HG02610 (cell line): ENCODE measurements at regions not wholly inside any gene's neighbourhood (a gene's known extent, or its start where the extent isn't known, plus 50 kb on each side); places are given as distances from the start of the nearest gene placed in this dataset.
"Not testable (repeated sequence)": the region's sequence is repeated elsewhere in the genome, so short reads cannot be mapped to it uniquely, and the experiment has no call there.

ENCODE experiments used
- ATAC-seq: cut with Tn5 transposase; IDR thresholded peaks from one replicate; pipeline ENCODE4 v1.9.1; 2021; ENCODE audit warnings: mild to moderate bottlenecking, moderate library complexity; ENCODE audit not compliant: unreplicated experiment

- no peak for ATAC-seq
These were observed 178.0 kb downstream of the FOXG1 start for GRCh38 chr14:28944605-28945004.

GRCh38 chr14:28946267-28946666, 179.7 kb downstream of the FOXG1 start:
- no peak for ATAC-seq

DNA sequence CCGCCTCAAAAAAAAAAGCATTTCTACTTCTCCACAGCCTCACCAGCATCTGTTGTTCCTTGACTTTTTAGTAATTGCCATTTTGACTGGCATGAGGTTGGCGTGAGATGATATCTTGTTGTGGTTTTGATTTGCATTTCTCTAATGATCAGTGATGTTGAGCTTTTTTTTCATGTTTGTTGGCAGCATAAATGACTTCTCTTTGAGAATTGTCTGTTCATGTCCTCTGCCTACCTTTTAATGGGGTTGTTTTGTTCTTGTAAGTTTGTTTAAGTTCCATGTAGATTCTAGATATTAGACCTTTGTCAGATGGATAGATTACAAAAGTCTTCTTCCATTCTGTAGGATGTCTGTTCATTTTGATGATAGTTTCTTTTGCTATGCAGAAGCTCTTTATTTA, 182.9 kb downstream of the FOXG1 start:
- no peak for ATAC-seq

- ATAC-seq = no peak
These were observed 185.6 kb downstream of the FOXG1 start for GRCh38 chr14:28952161-28952560.

DNA sequence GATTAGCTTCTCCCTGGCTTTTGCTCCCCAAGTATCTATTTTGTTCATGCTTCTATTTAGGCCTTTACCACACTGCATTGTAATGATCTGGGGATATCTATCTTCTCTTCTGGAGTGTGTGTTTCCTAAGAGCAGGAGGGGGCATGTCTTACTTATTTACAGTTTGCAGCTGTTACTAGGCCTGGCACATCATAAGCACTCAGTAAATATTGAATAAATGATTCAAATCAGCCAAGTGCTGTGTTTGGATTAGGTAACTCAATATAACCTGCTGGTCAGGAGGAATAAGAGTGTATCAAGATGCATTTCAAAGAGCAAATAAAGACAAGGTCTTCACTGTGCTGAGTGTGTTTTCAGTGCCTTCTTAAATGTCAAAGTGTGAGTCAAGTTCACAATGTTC, 186.1 kb downstream of the FOXG1 start:
- ATAC-seq = no peak

GRCh38 chr14:28953973-28954372, 187.4 kb downstream of the FOXG1 start:
- no peak for ATAC-seq

- no peak for ATAC-seq
These were observed 200.0 kb downstream of the FOXG1 start for GRCh38 chr14:28966416-28967233.

- no peak for ATAC-seq
These were observed 208.5 kb downstream of the FOXG1 start for GRCh38 chr14:28975084-28975483.

DNA sequence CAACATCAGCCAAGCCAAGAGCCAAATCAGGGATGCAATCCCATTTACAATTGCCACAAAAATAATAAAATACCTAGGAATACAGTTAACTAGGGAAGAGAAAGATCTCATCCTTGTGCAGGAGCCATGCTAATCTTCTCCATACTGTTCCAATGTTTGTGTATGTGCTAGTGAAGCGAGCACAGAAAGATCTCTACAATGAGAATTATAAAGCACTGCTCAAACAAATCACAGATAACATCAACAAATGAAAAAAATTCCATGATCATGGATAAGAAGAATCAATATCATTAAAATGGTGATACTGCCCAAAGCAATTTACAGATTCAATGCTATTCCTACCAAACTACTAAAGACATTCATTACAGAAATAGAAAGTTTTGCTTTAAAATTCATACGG, 215.6 kb downstream of the FOXG1 start:
- ATAC-seq = no peak

DNA sequence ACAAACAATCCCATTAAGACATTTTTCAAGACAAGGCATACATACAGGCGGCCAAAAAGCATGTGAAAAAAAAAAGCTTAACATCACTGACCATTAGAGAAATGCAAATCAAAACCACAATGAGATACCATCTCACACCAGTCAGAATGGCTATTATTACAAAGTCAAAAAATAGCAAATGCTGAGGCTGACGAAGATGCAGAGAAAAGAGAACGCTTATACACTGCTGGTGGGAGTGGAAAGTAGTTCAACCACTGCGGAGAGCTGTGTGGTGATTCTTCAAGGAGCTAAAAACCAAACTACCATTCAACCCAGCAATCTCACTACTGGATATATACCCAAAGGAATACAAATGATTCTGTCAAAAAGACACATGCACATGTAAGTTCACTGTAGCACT, 216.7 kb downstream of the FOXG1 start:
- ATAC-seq = no peak

DNA sequence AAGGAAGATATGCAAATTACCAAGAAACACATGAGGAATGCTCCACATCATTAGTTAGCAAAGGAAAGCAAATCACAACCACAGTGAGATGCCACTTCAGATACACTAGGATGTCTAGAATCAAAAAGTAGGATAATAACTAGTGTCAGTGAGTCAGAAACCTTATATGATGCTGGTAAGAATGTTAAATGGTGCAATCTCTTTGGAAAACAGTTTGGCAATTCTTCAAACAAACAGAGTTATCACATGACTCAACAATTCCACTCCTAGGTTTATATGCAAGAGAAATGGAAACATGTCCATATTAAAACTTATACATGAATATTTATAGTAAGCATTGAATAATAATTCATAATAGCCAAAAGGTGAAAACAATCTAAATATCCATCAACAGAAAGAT, 220.9 kb downstream of the FOXG1 start:
- ATAC-seq = no peak

GRCh38 chr14:28997196-28997595, 230.6 kb downstream of the FOXG1 start:
- ATAC-seq = not testable (repeated sequence)

DNA sequence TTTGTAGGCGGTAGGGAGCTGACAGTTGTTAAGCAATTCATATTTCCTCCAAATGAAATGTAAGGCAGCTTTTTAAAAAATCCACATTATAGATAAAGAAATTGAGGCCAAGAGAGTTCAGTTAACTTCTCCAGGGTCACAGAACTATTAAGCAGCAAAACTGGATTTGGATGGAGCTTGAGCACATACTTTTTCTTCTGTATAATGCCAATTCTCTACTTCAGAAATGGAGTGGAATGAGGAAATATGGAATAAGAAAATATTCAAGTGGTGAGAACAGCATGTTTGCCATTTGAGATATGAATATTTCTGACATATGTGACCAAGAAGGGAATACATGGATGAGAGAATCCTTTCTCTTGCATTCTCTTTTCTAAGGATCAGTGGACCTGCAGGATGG, 233.1 kb downstream of the FOXG1 start:
- ATAC-seq = no peak

- no peak for ATAC-seq
These were observed 239.1 kb downstream of the FOXG1 start for GRCh38 chr14:29005647-29006046.

DNA sequence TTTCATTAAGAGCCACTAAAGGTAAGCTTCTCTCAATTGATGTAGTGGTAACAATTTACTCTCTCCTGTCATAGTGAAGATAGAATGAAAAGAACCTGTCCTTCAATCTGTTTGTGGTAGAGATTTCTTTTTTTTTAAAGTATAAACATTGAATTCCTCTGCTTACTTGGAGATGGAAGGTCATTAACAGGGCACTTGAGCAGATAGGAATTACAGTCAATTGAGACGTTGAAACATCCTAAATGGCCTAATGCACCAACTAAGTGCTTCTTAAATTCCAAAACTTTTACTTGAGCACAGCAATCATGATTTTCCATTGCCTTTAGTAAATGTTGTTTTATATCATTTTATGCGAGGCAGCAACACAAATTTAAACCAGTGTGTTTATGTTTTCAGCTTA, 241.4 kb downstream of the FOXG1 start:
- no peak for ATAC-seq

DNA sequence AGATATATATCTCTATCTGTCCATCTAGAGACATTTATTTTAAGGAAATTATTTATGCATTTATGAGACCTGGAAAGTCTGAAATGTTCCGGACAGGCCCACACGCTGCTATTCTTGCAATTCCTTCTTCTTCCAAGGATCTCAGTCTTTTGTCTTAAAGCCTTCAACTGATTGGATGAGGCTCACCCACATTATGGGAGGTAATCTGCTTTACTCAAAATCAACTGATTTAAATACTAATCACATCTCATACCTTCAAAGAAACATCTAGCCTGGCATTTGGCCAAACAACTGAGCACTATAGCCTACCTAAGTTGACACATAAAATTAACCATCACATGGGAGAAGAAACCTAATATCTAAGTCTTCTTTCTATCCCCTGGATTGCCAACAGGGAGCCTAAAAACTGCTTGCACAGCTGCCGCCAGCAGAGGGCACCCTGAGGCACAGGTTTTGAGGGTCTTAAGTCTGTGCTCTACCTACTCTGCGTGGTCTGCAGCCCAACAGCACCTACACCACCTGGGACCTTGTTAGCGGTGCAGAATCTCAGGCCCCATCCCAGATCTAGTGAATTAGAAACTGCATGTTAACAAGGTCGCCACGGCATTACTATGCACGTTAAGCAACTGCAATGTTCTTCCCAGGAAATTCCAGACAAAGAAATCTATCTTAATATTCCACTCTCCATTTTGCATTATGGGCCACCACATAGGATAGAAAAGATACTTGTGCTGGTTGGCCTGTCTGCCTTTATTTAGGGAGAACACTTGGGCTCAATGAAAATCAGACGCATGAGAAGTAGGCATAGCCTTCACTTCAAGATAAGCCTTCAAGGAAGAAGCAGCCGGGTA, 249.7 kb downstream of the FOXG1 start:
- ATAC-seq = no peak

- ATAC-seq = not testable (repeated sequence)
These were observed 256.9 kb downstream of the FOXG1 start for GRCh38 chr14:29023505-29023904.

- ATAC-seq = not testable (repeated sequence)
These were observed 260.9 kb downstream of the FOXG1 start for GRCh38 chr14:29027441-29027840.

DNA sequence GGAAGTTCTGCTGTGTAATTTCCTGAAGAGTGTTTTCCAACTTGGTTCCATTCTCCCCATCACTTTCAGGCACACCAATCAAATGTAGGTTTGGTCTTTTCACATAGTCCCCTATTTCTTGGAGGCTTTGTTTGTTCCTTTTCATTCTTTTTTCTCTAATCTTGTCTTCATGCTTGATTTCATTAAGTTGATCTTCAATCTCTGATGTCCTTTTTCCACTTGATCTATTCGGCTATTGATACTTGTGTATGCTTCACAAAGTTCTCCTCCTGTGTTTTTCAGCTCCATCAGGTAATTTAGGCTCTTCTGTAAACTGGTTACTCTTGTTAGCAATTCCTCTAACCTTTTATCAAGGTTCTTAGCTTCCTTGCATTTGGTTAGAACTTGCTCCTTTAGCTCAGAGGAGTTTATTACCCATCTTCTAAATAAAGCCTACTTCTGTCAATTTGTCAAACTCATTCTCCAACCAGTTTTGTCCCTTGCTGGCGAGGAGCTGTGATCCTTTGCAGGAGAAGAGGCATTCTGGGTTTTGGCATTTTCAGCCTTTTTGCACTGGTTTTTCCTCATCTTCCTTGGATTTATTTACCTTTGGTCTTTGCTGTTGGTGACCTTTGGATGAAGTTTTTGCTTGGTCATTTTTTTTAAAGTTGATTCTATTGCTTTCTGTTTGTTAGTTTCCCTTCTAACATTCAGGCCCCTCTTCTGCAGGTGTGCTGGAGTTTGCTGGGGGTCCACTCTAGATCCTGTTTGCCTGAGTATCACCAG, 261.5 kb downstream of the FOXG1 start:
- ATAC-seq = not testable (repeated sequence)

DNA sequence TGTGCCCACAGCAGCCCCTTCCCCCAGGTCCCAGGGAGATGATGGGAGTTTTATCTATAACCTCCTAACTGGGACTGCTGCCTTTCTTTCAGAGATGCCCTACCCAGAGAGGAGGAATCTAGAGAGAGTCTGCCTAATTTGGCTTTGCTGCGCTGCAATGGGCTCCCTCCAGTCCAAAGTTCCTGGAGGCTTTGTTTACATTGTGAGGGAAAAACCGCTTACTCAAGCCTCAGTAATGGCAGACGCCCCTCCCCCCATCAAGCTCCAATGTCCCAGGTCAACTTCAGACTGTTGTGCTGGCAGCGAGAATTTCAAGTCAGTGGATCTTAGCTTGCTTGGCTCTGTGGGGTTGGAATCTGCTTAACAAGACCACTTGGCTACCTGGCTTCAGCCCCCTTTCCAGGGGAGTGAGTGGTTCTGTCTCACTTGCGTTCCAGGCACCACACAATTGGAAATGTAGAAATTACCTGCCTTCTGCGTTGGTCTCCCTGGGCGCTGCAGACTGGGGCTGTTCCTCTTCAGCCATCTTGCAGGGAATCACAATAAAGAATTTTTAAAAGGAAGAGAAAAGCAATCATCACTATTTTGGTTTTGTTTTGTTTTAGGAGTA, 262.5 kb downstream of the FOXG1 start:
- ATAC-seq = no peak

- ATAC-seq = no peak
These were observed 263.5 kb downstream of the FOXG1 start for GRCh38 chr14:29030121-29030520.
